ENCODE measurements at regions not wholly inside any gene's neighbourhood (a gene's known extent, or its start where the extent isn't known, plus 50 kb on each side); places are given as distances from the start of the nearest gene placed in this dataset.

GRCh38 chr14:103259184-103259583 lies 74.9 kb upstream of the EIF5 start:
- Histone ChIP-seq H3K36me3 (ENCODE audit: insufficient read depth, low read length) (no peaks in the 10 kb centered on the region), H3K27ac (no peak overlapping the region), H3K4me3 (no peak overlapping the region), H3K9me3 (ENCODE audit: low read depth, low read length) (no peaks in the 10 kb centered on the region), H3K9ac (ENCODE audit: insufficient read length) (no peak overlapping the region)
- DNase-seq (ENCODE audit: low read depth, low spot score), result no peak
- no peak for TF ChIP-seq EZH2 (IDR thresholded peaks at IDR 0.05)
- TF ChIP-seq FOXP2 (optimal IDR thresholded peaks at IDR 0.05; ENCODE audit: control extremely low read depth, extremely low read length, insufficient read depth), result no peak
- TF ChIP-seq POLR2AphosphoS5 (IDR thresholded peaks at IDR 0.05; ENCODE audit: borderline replicate concordance, low read depth, low read length), result no peak

- Histone ChIP-seq H3K27ac (no peak overlapping the region), H3K4me3 (peak overlapping the region; percentile 86), H3K9ac (ENCODE audit: insufficient read length) (peak overlapping the region; percentile 61), H3K36me3 (ENCODE audit: insufficient read depth, low read length) (no peaks in the 10 kb centered on the region), H3K9me3 (ENCODE audit: low read depth, low read length) (no peaks in the 10 kb centered on the region)
- DNase-seq (ENCODE audit: low read depth, low spot score), result no peak
- TF ChIP-seq EZH2 (IDR thresholded peaks at IDR 0.05), result no peak
- no peak for TF ChIP-seq POLR2AphosphoS5 (IDR thresholded peaks at IDR 0.05; ENCODE audit: borderline replicate concordance, low read depth, low read length)
Measured at GRCh38 chr14:103259801-103260628, 74.0 kb upstream of the EIF5 start.

- H3K27ac ChIP-seq, result no peak overlapping the region
- TF ChIP-seq FOXP2 (optimal IDR thresholded peaks at IDR 0.05; ENCODE audit: control extremely low read depth, extremely low read length, insufficient read depth) (no peak), POLR2AphosphoS5 (IDR thresholded peaks at IDR 0.05; ENCODE audit: borderline replicate concordance, low read depth, low read length) (no peak), EZH2 (IDR thresholded peaks at IDR 0.05) (no peak)
- no peaks in the 10 kb centered on the region for H3K36me3 ChIP-seq (ENCODE audit: insufficient read depth, low read length)
- H3K9ac ChIP-seq (ENCODE audit: insufficient read length), result peak overlapping the region; percentile 61
- H3K4me3 ChIP-seq, result peak overlapping the region; percentile 86
- DNase-seq (ENCODE audit: low read depth, low spot score), result no peak
- no peaks in the 10 kb centered on the region for H3K9me3 ChIP-seq (ENCODE audit: low read depth, low read length)
Measured at GRCh38 chr14:103260629-103261124, 73.4 kb upstream of the EIF5 start.

GRCh38 chr14:103267226-103267910 lies 66.7 kb upstream of the EIF5 start:
- DNase-seq (ENCODE audit: low read depth, low spot score), result no peak
- Histone ChIP-seq H3K36me3 (ENCODE audit: insufficient read depth, low read length) (no peaks in the 10 kb centered on the region), H3K27ac (no peak overlapping the region), H3K9me3 (ENCODE audit: low read depth, low read length) (no peaks in the 10 kb centered on the region), H3K9ac (ENCODE audit: insufficient read length) (no peak overlapping the region), H3K4me3 (no peak overlapping the region)
- TF ChIP-seq EZH2 (IDR thresholded peaks at IDR 0.05) (no peak), FOXP2 (optimal IDR thresholded peaks at IDR 0.05; ENCODE audit: control extremely low read depth, extremely low read length, insufficient read depth) (no peak), POLR2AphosphoS5 (IDR thresholded peaks at IDR 0.05; ENCODE audit: borderline replicate concordance, low read depth, low read length) (no peak)

- TF ChIP-seq FOXP2 (optimal IDR thresholded peaks at IDR 0.05; ENCODE audit: control extremely low read depth, extremely low read length, insufficient read depth) (no peak), EZH2 (IDR thresholded peaks at IDR 0.05) (no peak), POLR2AphosphoS5 (IDR thresholded peaks at IDR 0.05; ENCODE audit: borderline replicate concordance, low read depth, low read length) (no peak)
- no peak overlapping the region for H3K4me3 ChIP-seq
- peak overlapping the region; percentile 48; the same call in 1 of the 2 replicates for H3K27ac ChIP-seq
- no peaks in the 10 kb centered on the region for H3K36me3 ChIP-seq (ENCODE audit: insufficient read depth, low read length)
- DNase-seq (ENCODE audit: low read depth, low spot score), result no peak
- no peaks in the 10 kb centered on the region for H3K9me3 ChIP-seq (ENCODE audit: low read depth, low read length)
- H3K9ac ChIP-seq (ENCODE audit: insufficient read length), result peak overlapping the region; percentile 59
Measured at GRCh38 chr14:103271189-103271588, 62.8 kb upstream of the EIF5 start.

GRCh38 chr14:103273145-103273744 lies 60.8 kb upstream of the EIF5 start:
- TF ChIP-seq EZH2 (IDR thresholded peaks at IDR 0.05) (no peak), POLR2AphosphoS5 (IDR thresholded peaks at IDR 0.05; ENCODE audit: borderline replicate concordance, low read depth, low read length) (no peak)

GRCh38 chr14:103273745-103274615 lies 60.1 kb upstream of the EIF5 start:
- Histone ChIP-seq H3K4me3 (no peak overlapping the region), H3K9ac (ENCODE audit: insufficient read length) (no peak overlapping the region), H3K36me3 (ENCODE audit: insufficient read depth, low read length) (no peaks in the 10 kb centered on the region), H3K9me3 (ENCODE audit: low read depth, low read length) (no peaks in the 10 kb centered on the region), H3K27ac (no peak overlapping the region)
- TF ChIP-seq POLR2AphosphoS5 (IDR thresholded peaks at IDR 0.05; ENCODE audit: borderline replicate concordance, low read depth, low read length) (no peak), EZH2 (IDR thresholded peaks at IDR 0.05) (no peak), FOXP2 (optimal IDR thresholded peaks at IDR 0.05; ENCODE audit: control extremely low read depth, extremely low read length, insufficient read depth) (no peak)
- DNase-seq (ENCODE audit: low read depth, low spot score), result no peak

More at GRCh38 chr14:103273145-103273744, 60.8 kb upstream of the EIF5 start:
- no peak overlapping the region for H3K9ac ChIP-seq (ENCODE audit: insufficient read length)
- DNase-seq (ENCODE audit: low read depth, low spot score), result no peak
- H3K9me3 ChIP-seq (ENCODE audit: low read depth, low read length), result no peaks in the 10 kb centered on the region
- no peak overlapping the region for H3K27ac ChIP-seq
- no peaks in the 10 kb centered on the region for H3K36me3 ChIP-seq (ENCODE audit: insufficient read depth, low read length)
- no peak overlapping the region for H3K4me3 ChIP-seq

Data from SK-N-MC (cell line).